Neural crest cell (in vitro differentiated cells): ENCODE measurements at regions not wholly inside any gene's neighbourhood (a gene's known extent, or its start where the extent isn't known, plus 50 kb on each side); places are given as distances from the start of the nearest gene placed in this dataset.
"Not testable (repeated sequence)": the region's sequence is repeated elsewhere in the genome, so short reads cannot be mapped to it uniquely, and the experiment has no call there.

Experiments used
- DNase-seq: peaks from one replicate; pipeline ENCODE4 v3.0.0; 2021; ENCODE audit warnings: low read depth, mixed read lengths, low spot score
- H3K27ac Mint-ChIP-seq: one replicate; pipeline ENCODE4 v1.8.0; 2021; ENCODE audit warnings: mild to moderate bottlenecking, mixed read lengths; ENCODE audit not compliant: unreplicated experiment
- H3K27me3 Mint-ChIP-seq: 2 replicates; pipeline ENCODE4 v1.8.0; 2021; ENCODE audit warnings: low read depth, mild to moderate bottlenecking, mixed read lengths
- H3K36me3 Mint-ChIP-seq: 2 replicates; pipeline ENCODE4 v1.8.0; 2021; ENCODE audit warnings: low read depth, mild to moderate bottlenecking, mixed read lengths
- H3K4me1 Mint-ChIP-seq: 2 replicates; pipeline ENCODE4 v1.8.0; 2021; ENCODE audit warnings: mixed read lengths
- H3K4me3 Mint-ChIP-seq: one replicate; pipeline ENCODE4 v1.8.0; 2021; ENCODE audit warnings: mild to moderate bottlenecking, mixed read lengths
- H3K9me3 Mint-ChIP-seq: 2 replicates; pipeline ENCODE4 v1.8.0; 2021; ENCODE audit warnings: mixed read lengths
- TF ChIP-seq, protein P1 (sequence below): fragments of 200-600 bp; sonication (generic); conservative IDR thresholded peaks from 2 replicates; pipeline ENCODE4 v1.5.0; 2021; ENCODE audit warnings: antibody characterized with exemption, mild to moderate bottlenecking

DNA sequence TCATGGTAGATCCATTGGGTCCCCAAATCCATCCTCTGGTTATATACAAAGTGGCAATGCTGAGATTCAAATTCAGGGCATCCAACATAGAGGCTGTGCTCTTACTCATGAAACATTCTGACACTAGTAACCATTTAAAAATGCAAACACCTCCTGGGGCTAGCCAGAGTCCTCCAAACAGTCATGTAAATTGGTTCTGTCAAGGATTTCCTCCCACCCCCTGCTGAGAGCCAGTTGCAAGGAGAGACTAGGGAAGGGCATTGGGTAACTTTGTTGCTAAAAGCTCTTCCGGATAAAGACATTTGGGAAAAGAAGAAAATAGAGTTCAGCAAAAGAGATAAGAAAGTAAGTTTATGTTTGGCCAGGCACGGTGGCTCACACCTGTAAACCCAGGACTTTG lies 58.3 kb downstream of the ART5 start:
- H3K9me3 Mint-ChIP-seq, H3K4me3 Mint-ChIP-seq, H3K27ac Mint-ChIP-seq, DNase-seq, H3K4me1 Mint-ChIP-seq, H3K36me3 Mint-ChIP-seq: not testable (repeated sequence)
- H3K27me3 Mint-ChIP-seq, result peaks cover 81% of the 10 kb centered on the region

DNA sequence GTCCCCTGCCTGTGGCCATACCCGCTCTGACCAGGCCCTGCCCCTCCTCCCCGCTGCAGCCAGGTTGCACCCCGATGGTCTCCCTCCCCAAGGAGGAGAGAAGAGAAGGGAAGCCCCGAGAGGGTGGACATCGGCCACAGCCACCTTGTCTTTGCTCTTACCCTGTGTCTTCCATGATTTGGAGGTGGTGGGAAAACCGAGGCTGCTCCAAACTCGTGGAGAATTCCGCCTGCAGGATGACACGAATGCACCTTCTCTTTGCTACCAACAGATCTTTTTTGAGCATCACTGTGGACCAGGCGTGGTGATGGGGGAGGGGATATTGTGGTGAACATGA lies 60.4 kb downstream of the ART5 start:
- H3K4me1 Mint-ChIP-seq, result not testable (repeated sequence)

DNA sequence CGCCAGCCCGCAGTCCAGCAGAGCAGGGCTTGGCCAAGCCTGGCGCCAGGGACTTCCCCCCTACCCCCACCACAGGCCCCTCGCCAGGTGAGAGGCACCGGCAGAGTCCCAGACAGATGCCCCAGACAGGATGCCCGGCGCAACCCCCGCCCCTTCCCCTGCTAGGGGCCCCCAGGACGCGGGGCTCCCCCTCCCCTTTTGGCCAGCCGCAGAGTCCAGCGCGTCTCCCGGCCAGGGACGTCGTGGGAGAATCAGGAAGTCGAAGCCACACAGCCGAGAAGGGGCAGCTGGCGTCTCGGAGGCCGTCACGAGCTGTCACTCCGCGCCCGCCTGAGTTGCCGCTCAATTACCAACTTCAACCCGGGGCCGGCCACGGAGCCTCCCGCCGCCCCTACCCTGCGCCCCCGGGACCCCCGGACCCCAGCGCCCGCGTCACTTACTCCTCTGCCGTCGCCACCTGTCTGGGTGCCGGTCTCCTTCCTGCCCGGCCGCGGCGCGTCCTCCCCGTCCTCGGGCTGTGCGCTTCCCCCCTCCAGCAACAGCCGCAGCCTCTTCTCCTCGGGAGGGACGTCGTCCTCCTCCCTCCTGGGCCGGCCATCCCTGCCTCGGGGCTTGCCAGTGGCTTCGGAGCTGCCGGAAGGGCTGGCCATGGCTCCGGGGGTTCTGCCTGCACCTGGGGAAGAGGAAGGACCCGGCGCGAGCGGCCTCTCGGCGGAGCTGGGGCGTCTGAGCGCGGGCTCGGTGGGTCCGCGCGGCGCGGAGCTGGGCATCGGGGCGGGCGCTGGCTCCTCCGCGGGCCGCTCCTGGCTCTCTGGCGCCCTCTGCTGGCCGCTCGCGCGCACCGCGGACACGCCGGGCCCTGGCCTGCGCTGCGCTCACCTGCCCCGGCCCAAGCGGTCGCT lies 61.1 kb downstream of the ART5 start:
- peak; percentile 70 for DNase-seq
- H3K36me3 Mint-ChIP-seq, H3K4me1 Mint-ChIP-seq, H3K4me3 Mint-ChIP-seq, H3K9me3 Mint-ChIP-seq, H3K27ac Mint-ChIP-seq: not testable (repeated sequence)
- TF ChIP-seq, protein P1, sequence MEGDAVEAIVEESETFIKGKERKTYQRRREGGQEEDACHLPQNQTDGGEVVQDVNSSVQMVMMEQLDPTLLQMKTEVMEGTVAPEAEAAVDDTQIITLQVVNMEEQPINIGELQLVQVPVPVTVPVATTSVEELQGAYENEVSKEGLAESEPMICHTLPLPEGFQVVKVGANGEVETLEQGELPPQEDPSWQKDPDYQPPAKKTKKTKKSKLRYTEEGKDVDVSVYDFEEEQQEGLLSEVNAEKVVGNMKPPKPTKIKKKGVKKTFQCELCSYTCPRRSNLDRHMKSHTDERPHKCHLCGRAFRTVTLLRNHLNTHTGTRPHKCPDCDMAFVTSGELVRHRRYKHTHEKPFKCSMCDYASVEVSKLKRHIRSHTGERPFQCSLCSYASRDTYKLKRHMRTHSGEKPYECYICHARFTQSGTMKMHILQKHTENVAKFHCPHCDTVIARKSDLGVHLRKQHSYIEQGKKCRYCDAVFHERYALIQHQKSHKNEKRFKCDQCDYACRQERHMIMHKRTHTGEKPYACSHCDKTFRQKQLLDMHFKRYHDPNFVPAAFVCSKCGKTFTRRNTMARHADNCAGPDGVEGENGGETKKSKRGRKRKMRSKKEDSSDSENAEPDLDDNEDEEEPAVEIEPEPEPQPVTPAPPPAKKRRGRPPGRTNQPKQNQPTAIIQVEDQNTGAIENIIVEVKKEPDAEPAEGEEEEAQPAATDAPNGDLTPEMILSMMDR, result peak; percentile 81
- H3K27me3 Mint-ChIP-seq, result peaks cover 86% of the 10 kb centered on the region

More for the DNA sequence above, 60.4 kb downstream of the ART5 start:
- TF ChIP-seq, protein P1, result peak; percentile 12
- H3K4me3 Mint-ChIP-seq, H3K36me3 Mint-ChIP-seq, H3K27ac Mint-ChIP-seq, DNase-seq, H3K9me3 Mint-ChIP-seq: not testable (repeated sequence)
- H3K27me3 Mint-ChIP-seq, result peaks cover 81% of the 10 kb centered on the region

DNA sequence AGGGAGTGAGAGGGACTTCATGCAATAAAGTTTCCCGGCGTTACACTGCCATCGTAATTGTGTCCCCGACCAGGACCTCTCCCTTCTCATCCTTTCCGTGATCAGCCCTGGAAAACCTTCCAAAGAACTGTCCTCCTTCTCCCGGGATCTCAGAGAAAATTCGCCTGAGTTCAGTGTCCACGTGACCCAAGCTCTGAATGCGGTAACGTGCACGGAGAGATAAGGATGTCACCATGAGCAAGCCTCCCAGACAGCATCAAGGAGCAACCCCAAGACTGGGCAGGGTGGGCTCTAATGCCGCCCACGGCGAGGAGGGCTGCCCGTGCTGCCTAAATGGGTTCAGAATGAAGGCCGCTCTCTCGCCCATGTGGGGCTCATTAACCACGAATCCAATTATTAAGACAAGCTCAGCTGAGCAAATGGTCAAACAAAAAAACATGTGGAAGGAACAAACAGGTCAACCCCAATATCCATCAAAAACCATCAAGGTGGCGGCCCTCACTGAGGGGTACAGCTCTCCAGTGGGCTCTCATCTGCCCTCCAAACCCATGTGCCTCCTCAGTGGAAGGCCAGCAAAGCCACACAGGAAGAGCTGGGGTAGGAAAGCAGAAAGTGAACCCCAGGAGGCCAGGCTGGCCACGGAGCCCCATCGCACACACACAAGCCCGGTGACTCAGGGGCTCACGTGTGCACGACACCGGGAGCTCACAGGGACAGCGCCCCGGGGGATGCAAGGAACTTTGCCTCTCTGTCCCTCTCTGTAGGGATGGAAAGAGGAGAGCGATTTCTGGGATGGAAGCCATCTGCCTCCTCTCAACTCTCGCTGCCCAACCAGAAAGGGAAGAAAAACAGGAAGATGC lies 62.0 kb downstream of the ART5 start:
- H3K9me3 Mint-ChIP-seq, H3K36me3 Mint-ChIP-seq, DNase-seq, H3K4me1 Mint-ChIP-seq, H3K4me3 Mint-ChIP-seq, H3K27ac Mint-ChIP-seq: not testable (repeated sequence)
- peaks cover 81% of the 10 kb centered on the region for H3K27me3 Mint-ChIP-seq

DNA sequence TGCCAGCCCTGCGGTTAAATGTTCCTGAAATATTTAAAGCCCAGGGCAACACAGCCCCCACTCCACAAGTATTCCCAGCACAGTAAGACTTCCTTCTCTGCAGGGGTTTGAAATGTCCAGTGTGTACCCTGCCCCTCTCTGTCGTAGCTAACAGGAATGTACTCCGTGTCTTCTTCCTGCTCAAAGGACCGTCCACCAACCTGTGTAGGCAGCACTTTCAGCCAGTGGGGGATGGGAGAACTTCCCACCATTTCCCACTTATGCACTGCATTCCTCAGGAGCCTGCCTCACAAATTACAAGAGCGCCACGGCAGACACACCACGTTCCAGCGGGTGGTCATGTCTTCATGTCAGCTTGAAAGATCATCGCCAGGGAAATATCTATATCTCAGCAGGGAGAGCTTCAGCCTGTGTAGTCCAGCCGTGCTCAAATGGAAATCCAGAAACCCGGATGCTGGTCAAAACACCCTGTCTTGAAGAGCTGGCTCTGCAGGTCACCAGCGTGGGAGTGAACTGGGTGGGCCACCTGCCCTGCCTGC lies 65.7 kb downstream of the ART5 start:
- not testable (repeated sequence) for H3K4me1 Mint-ChIP-seq, H3K9me3 Mint-ChIP-seq, H3K36me3 Mint-ChIP-seq, DNase-seq, H3K4me3 Mint-ChIP-seq
- Mint-ChIP-seq H3K27me3 (peaks cover 55% of the 10 kb centered on the region), H3K27ac (peak overlapping the region; percentile 67)

DNA sequence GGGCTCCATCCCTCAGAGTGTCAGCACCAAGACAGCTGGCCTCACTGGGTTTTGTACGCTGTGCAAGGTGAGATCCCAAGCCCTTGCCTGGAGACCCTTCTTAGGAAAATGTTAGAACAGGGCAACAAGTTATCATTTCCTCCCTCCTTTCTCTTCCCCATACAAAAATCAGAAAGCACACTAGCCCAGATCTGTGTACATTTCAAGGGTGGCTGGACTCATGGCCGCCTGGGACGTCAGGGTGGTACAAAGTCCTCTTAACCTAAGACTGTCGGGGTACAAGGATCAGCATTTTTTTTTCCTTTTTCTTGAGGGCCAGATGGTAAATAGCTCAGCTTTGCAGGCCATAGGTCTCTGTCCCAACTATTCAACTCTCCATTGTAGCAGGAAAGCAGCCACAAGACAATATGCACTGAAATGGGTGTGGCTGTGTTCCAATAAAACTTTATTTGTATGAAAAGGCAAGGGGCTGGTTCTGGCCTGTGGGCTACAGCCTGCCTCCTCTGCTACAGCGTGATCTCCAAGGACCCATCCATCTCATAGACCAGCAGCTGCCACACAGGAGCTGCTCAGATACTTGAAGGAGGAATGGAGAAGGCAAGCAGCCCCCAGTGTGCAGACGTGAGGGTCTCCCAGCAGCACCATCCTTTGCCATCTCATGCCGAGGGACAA lies 68.7 kb downstream of the ART5 start:
- not testable (repeated sequence) for H3K4me1 Mint-ChIP-seq, H3K4me3 Mint-ChIP-seq, H3K36me3 Mint-ChIP-seq, H3K27ac Mint-ChIP-seq, H3K9me3 Mint-ChIP-seq, DNase-seq
- H3K27me3 Mint-ChIP-seq, result peaks cover 32% of the 10 kb centered on the region

DNA sequence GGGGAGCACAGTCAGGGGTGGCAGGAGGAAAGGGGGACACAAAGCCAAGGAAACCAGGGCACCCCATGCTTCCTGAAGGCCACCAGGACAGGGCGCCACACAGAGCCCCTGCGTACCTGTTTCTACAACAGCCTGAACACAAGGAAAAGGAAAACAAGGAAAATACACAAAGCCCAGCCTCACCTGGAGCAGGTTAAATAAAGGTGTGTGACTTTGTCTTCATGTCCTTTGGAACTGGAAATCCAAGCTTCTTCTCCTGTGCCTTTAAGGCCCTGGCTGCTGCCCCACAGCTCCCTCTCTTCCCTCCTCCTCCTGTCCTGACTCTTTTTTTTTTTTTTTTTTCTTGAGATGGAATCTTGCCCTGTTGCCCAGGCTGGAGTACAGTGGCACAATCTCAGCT lies 70.0 kb downstream of the ART5 start:
- peaks cover 28% of the 10 kb centered on the region for H3K27me3 Mint-ChIP-seq
- not testable (repeated sequence) for H3K36me3 Mint-ChIP-seq, H3K27ac Mint-ChIP-seq, H3K4me1 Mint-ChIP-seq, H3K9me3 Mint-ChIP-seq, H3K4me3 Mint-ChIP-seq, DNase-seq

DNA sequence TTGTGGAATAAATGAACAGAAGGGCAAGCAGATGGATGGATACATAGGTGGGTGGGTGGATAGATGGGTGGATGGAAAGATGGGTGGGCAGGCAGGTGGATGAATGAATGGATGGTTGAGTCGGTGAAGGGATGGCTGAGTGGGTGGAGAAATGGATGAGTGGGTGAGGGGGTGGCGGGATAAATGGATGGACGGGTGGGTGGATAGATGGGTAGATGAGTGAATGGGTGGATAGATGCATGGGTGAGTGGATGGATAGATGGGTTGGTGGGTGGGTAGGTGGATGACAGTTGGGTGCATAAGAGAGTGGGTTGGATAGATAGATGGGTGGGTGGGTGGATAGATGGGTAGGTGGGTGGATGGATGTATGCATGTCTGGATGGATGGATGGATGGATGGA lies 76.0 kb downstream of the ART5 start:
- H3K36me3 Mint-ChIP-seq, H3K4me1 Mint-ChIP-seq, DNase-seq, H3K27ac Mint-ChIP-seq, H3K9me3 Mint-ChIP-seq, H3K4me3 Mint-ChIP-seq: not testable (repeated sequence)
- H3K27me3 Mint-ChIP-seq, result peaks cover 49% of the 10 kb centered on the region
